ENCODE measurements at regions not wholly inside any gene's neighbourhood (a gene's known extent, or its start where the extent isn't known, plus 50 kb on each side); places are given as distances from the start of the nearest gene placed in this dataset.

DNA sequence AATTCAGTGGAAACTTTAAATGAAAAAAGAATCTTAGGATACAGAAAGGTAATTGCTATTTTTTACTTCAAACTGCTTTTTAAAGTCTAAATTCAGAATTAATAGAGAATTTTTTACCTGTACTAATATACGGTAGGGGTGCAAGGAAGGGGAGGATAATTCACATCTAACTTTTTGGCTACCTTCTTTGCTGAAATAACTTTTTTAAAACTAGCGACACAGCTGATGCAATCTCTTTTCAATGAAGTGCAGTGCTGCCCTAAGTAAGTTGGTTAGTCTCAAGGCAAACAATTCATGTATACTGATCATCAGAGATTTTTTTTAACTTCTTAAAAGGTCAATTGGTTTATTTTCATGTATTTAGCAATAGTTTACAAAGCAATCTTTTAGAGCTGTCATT lies 119.8 kb downstream of the NEDD1 start:
- TF ChIP-seq, protein P1, sequence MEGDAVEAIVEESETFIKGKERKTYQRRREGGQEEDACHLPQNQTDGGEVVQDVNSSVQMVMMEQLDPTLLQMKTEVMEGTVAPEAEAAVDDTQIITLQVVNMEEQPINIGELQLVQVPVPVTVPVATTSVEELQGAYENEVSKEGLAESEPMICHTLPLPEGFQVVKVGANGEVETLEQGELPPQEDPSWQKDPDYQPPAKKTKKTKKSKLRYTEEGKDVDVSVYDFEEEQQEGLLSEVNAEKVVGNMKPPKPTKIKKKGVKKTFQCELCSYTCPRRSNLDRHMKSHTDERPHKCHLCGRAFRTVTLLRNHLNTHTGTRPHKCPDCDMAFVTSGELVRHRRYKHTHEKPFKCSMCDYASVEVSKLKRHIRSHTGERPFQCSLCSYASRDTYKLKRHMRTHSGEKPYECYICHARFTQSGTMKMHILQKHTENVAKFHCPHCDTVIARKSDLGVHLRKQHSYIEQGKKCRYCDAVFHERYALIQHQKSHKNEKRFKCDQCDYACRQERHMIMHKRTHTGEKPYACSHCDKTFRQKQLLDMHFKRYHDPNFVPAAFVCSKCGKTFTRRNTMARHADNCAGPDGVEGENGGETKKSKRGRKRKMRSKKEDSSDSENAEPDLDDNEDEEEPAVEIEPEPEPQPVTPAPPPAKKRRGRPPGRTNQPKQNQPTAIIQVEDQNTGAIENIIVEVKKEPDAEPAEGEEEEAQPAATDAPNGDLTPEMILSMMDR (IDR thresholded peaks at IDR 0.05; ENCODE audit: low read length), result no peak
- TF ChIP-seq EZH2 (optimal IDR thresholded peaks at IDR 0.05; ENCODE audit: low read depth, low read length) (no peak), EZH2phosphoT487 (IDR thresholded peaks at IDR 0.05; ENCODE audit: low read length) (no peak)

All from MM.1S (cell line).